SK-N-SH treated with all-trans-retinoic acid at 6 μM for 48 hours (cell line): ENCODE measurements at regions not wholly inside any gene's neighbourhood (a gene's known extent, or its start where the extent isn't known, plus 50 kb on each side); places are given as distances from the start of the nearest gene placed in this dataset.

Experiments
- ATAC-seq: fragments of 200-7000 bp; cut with Tn5 transposase; 3 replicates; pipeline ENCODE4 v1.9.1; 2020; ENCODE audit warnings: mild to moderate bottlenecking, moderate library complexity
- ARNTL ChIP-seq: fragments of 450-650 bp; formaldehyde crosslinking; IDR thresholded peaks from 2 replicates; pipeline ENCODE4 v1.5.0; 2020; ENCODE audit warnings: low read depth, mild to moderate bottlenecking, moderate library complexity, borderline replicate concordance
- BACH2 ChIP-seq: fragments of 250-450 bp; sonication (Bioruptor Pico); IDR thresholded peaks from 2 replicates; pipeline ENCODE4 v1.9.0; 2021; ENCODE audit warnings: mild to moderate bottlenecking, borderline replicate concordance
- CSDC2 ChIP-seq: fragments of 250-450 bp; sonication (Bioruptor Pico); IDR thresholded peaks from 2 replicates; pipeline ENCODE4 v1.5.0; 2020; ENCODE audit warnings: mild to moderate bottlenecking, moderate library complexity
- ESRRG ChIP-seq: fragments of 250-450 bp; sonication (Bioruptor Pico); IDR thresholded peaks from 2 replicates; pipeline ENCODE4 v1.6.1; 2021; ENCODE audit warnings: mild to moderate bottlenecking
- GLIS3 ChIP-seq: fragments of 250-450 bp; sonication (Bioruptor Pico); IDR thresholded peaks from 2 replicates; pipeline ENCODE4 v1.5.0; 2020; ENCODE audit warnings: mild to moderate bottlenecking, moderate library complexity
- ISL1 ChIP-seq: fragments of 250-450 bp; sonication (Bioruptor Pico); IDR thresholded peaks from 2 replicates; pipeline ENCODE4 v2.1.2; 2022; ENCODE audit warnings: mild to moderate bottlenecking, moderate library complexity
- OSR1 ChIP-seq: fragments of 250-450 bp; sonication (Bioruptor Pico); IDR thresholded peaks from 2 replicates; pipeline ENCODE4 v1.8.0; 2022; ENCODE audit warnings: moderate library complexity, mild to moderate bottlenecking, inconsistent platforms
- RARB ChIP-seq: fragments of 250-450 bp; sonication (Bioruptor Pico); IDR thresholded peaks from 2 replicates; pipeline ENCODE4 v1.8.0; 2021; ENCODE audit warnings: mild to moderate bottlenecking, moderate library complexity
- SNAI2 ChIP-seq: fragments of 250-450 bp; sonication (Bioruptor Pico); IDR thresholded peaks from 2 replicates; pipeline ENCODE4 v1.5.0; 2020; ENCODE audit warnings: mild to moderate bottlenecking, moderate library complexity
- TCF4 ChIP-seq: fragments of 250-450 bp; sonication (Bioruptor Pico); IDR thresholded peaks from 2 replicates; pipeline ENCODE4 v1.8.0; 2021; ENCODE audit warnings: mild to moderate bottlenecking, moderate library complexity, borderline replicate concordance
- TOX ChIP-seq: fragments of 250-450 bp; sonication (Bioruptor Pico); IDR thresholded peaks from 2 replicates; pipeline ENCODE4 v1.8.0; 2021; ENCODE audit warnings: mild to moderate bottlenecking, moderate library complexity, borderline replicate concordance
- ZC3H10 ChIP-seq: fragments of 250-450 bp; sonication (Bioruptor Pico); IDR thresholded peaks from 2 replicates; pipeline ENCODE4 v1.5.1; 2021; ENCODE audit warnings: mild to moderate bottlenecking, moderate library complexity
- ZFP3 ChIP-seq: fragments of 250-450 bp; sonication (Bioruptor Pico); IDR thresholded peaks from 2 replicates; pipeline ENCODE4 v1.5.0; 2020; ENCODE audit warnings: mild to moderate bottlenecking, moderate library complexity
- ZFP30 ChIP-seq: fragments of 450-650 bp; formaldehyde crosslinking; IDR thresholded peaks from 2 replicates; pipeline ENCODE4 v1.5.0; 2022; ENCODE audit warnings: mild to moderate bottlenecking, moderate library complexity
- ZNF565 ChIP-seq: fragments of 450-650 bp; formaldehyde crosslinking; conservative IDR thresholded peaks from 2 replicates; pipeline ENCODE4 v1.5.0; 2020; ENCODE audit warnings: low read depth, mild to moderate bottlenecking, moderate library complexity
- ZNF70 ChIP-seq: fragments of 450-650 bp; formaldehyde crosslinking; IDR thresholded peaks from 2 replicates; pipeline ENCODE4 v1.5.0; 2020; ENCODE audit warnings: mild to moderate bottlenecking, moderate library complexity
- ZNF8 ChIP-seq: fragments of 450-650 bp; formaldehyde crosslinking; IDR thresholded peaks from 2 replicates; pipeline ENCODE4 v1.5.0; 2020; ENCODE audit warnings: mild to moderate bottlenecking, moderate library complexity
- TF ChIP-seq, protein P1 (sequence below): fragments of 250-450 bp; sonication (Bioruptor Pico); IDR thresholded peaks from 2 replicates; pipeline ENCODE4 v1.8.0; 2020; ENCODE audit warnings: mild to moderate bottlenecking, moderate library complexity, borderline replicate concordance
- TF ChIP-seq, protein P2 (sequence below): fragments of 250-450 bp; sonication (Bioruptor Pico); IDR thresholded peaks from 2 replicates; pipeline ENCODE4 v1.8.0; 2021; ENCODE audit warnings: low read depth, mild to moderate bottlenecking, moderate library complexity, borderline replicate concordance
- TF ChIP-seq, protein P3 (sequence below): fragments of 250-450 bp; sonication (Bioruptor Pico); IDR thresholded peaks from 2 replicates; pipeline ENCODE4 v1.5.1; 2020; ENCODE audit warnings: low read depth, mild to moderate bottlenecking, moderate library complexity
- TF ChIP-seq, protein P4 (sequence below): fragments of 250-450 bp; sonication (Bioruptor Pico); IDR thresholded peaks from 2 replicates; pipeline ENCODE4 v1.5.0; 2020; ENCODE audit warnings: mild to moderate bottlenecking, moderate library complexity
- TF ChIP-seq, protein P5 (sequence below): fragments of 250-450 bp; sonication (Bioruptor Pico); IDR thresholded peaks from 2 replicates; pipeline ENCODE4 v1.5.1; 2021; ENCODE audit warnings: mild to moderate bottlenecking, moderate library complexity

DNA sequence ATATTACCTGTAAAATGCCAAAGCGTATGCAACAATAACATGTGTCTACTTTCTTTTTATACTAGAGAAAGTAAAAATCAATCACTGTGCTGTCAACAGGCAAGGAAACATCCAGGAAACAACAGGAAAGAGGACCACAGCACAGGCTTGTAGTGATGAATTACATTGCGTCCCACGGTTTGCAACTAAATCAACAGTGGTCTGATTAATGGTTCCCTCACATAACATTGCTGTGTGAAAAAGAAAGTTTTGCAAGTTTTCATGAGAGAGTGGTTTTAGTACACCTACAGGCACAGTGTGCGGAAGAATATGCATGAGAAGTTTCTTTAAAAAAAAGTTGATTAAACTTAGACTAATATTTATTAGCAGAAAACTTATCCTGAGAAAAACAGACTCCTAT, 329.5 kb upstream of the HSF2 start (continued):
- TF ChIP-seq, protein P1, sequence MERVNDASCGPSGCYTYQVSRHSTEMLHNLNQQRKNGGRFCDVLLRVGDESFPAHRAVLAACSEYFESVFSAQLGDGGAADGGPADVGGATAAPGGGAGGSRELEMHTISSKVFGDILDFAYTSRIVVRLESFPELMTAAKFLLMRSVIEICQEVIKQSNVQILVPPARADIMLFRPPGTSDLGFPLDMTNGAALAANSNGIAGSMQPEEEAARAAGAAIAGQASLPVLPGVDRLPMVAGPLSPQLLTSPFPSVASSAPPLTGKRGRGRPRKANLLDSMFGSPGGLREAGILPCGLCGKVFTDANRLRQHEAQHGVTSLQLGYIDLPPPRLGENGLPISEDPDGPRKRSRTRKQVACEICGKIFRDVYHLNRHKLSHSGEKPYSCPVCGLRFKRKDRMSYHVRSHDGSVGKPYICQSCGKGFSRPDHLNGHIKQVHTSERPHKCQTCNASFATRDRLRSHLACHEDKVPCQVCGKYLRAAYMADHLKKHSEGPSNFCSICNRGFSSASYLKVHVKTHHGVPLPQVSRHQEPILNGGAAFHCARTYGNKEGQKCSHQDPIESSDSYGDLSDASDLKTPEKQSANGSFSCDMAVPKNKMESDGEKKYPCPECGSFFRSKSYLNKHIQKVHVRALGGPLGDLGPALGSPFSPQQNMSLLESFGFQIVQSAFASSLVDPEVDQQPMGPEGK (CRISPR knock-in tag) = no peak
- TF ChIP-seq ZFP30 (no peak), ESRRG (CRISPR knock-in tag) (no peak), BACH2 (CRISPR knock-in tag) (no peak), CSDC2 (no peak), ZC3H10 (CRISPR knock-in tag) (no peak)

DNA sequence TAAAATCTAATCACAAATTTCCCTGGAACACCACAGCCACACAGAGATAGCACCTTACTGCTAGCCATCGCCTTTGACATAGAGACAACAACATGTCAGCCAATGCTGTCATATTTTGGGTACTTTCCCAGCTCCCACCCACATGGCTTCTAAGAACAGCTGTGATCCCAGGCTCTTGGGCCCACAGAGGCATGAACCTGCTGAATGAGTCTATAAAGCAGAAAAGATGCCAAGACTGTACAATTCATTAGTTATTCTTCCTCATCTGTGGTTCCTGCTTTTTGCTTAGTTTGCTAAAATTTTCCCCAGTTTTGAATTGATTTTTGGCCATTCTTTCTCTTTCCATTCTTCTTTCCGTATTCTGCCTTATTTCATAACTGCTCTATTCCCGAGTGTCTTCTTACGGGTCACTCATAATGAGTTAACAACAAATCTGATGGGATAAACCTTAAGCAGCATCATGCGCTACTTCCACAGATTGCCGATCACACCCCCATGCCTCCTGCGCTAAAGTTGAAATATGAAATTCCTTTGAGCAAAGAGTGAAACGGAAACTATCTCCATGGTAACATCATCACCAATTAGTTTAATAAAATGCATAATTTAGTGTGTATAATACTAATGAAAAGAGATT, 327.3 kb upstream of the HSF2 start:
- ATAC-seq = no peak

DNA sequence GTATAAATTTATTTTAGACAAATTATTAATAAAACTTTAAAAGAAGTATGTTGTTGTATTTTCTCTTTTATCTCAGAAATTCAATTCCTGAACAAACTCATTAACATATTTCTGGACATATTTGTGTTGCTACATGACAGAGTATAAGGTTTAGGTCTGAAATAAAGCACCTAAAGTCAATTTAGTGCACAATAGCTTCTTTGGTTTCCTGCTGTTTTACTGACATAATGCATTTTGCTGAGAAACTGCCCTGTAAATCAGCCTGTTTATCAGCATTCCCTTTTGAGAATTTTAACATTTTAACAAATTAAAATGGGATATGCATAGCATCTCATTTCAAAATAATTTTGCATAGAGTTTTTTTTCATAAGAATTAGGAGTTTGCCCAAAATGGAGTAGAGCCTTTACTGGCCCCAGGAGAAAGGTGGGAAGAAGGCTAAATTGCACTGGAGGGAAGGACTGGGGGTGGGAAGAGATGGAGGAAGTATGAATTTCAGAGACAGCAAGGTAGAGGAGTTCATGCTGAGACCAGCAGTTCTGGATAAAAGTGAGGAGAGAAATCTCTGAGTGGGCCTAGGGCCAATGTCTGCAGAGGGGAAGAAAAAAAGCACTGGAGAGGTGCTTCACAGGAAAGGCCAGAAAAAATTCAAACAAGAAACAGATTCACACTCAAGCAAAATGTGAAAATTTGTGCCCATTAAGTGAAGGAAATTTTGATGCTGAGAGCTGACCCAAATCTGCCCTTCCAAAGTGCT, 324.2 kb upstream of the HSF2 start:
- no peak for TF ChIP-seq TCF4 (CRISPR knock-in tag)
- TF ChIP-seq ISL1 (CRISPR knock-in tag) = no peak
- no peak for TF ChIP-seq CSDC2
- TF ChIP-seq TOX = no peak
- no peak for TF ChIP-seq ZNF8 (CRISPR knock-in tag)
- TF ChIP-seq, protein P2, sequence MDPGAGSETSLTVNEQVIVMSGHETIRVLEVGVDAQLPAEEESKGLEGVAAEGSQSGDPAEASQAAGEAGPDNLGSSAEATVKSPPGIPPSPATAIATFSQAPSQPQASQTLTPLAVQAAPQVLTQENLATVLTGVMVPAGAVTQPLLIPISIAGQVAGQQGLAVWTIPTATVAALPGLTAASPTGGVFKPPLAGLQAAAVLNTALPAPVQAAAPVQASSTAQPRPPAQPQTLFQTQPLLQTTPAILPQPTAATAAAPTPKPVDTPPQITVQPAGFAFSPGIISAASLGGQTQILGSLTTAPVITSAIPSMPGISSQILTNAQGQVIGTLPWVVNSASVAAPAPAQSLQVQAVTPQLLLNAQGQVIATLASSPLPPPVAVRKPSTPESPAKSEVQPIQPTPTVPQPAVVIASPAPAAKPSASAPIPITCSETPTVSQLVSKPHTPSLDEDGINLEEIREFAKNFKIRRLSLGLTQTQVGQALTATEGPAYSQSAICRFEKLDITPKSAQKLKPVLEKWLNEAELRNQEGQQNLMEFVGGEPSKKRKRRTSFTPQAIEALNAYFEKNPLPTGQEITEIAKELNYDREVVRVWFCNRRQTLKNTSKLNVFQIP (CRISPR knock-in tag) = no peak
- no peak for TF ChIP-seq BACH2 (CRISPR knock-in tag)
- TF ChIP-seq ESRRG (CRISPR knock-in tag) = no peak
- TF ChIP-seq, protein P3, sequence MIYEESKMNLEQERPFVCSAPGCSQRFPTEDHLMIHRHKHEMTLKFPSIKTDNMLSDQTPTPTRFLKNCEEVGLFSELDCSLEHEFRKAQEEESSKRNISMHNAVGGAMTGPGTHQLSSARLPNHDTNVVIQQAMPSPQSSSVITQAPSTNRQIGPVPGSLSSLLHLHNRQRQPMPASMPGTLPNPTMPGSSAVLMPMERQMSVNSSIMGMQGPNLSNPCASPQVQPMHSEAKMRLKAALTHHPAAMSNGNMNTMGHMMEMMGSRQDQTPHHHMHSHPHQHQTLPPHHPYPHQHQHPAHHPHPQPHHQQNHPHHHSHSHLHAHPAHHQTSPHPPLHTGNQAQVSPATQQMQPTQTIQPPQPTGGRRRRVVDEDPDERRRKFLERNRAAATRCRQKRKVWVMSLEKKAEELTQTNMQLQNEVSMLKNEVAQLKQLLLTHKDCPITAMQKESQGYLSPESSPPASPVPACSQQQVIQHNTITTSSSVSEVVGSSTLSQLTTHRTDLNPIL (CRISPR knock-in tag) = no peak
- TF ChIP-seq ZNF565 (CRISPR knock-in tag) = no peak
- no peak for TF ChIP-seq ZFP30
- TF ChIP-seq GLIS3 (CRISPR knock-in tag) = no peak
- no peak for TF ChIP-seq RARB (CRISPR knock-in tag)
- no peak for TF ChIP-seq SNAI2 (CRISPR knock-in tag)
- ATAC-seq = no peak

More for the DNA sequence above, 327.3 kb upstream of the HSF2 start:
- TF ChIP-seq ZNF8 (CRISPR knock-in tag) (no peak), ISL1 (CRISPR knock-in tag) (no peak), ZFP3 (CRISPR knock-in tag) (no peak), CSDC2 (no peak), ZFP30 (no peak), OSR1 (CRISPR knock-in tag) (no peak), ZNF565 (CRISPR knock-in tag) (no peak), ZNF70 (no peak), BACH2 (CRISPR knock-in tag) (no peak), ARNTL (CRISPR knock-in tag) (no peak)
- TF ChIP-seq, protein P4, sequence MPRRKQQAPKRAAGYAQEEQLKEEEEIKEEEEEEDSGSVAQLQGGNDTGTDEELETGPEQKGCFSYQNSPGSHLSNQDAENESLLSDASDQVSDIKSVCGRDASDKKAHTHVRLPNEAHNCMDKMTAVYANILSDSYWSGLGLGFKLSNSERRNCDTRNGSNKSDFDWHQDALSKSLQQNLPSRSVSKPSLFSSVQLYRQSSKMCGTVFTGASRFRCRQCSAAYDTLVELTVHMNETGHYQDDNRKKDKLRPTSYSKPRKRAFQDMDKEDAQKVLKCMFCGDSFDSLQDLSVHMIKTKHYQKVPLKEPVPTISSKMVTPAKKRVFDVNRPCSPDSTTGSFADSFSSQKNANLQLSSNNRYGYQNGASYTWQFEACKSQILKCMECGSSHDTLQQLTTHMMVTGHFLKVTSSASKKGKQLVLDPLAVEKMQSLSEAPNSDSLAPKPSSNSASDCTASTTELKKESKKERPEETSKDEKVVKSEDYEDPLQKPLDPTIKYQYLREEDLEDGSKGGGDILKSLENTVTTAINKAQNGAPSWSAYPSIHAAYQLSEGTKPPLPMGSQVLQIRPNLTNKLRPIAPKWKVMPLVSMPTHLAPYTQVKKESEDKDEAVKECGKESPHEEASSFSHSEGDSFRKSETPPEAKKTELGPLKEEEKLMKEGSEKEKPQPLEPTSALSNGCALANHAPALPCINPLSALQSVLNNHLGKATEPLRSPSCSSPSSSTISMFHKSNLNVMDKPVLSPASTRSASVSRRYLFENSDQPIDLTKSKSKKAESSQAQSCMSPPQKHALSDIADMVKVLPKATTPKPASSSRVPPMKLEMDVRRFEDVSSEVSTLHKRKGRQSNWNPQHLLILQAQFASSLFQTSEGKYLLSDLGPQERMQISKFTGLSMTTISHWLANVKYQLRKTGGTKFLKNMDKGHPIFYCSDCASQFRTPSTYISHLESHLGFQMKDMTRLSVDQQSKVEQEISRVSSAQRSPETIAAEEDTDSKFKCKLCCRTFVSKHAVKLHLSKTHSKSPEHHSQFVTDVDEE (CRISPR knock-in tag) = no peak
- TF ChIP-seq, protein P5, sequence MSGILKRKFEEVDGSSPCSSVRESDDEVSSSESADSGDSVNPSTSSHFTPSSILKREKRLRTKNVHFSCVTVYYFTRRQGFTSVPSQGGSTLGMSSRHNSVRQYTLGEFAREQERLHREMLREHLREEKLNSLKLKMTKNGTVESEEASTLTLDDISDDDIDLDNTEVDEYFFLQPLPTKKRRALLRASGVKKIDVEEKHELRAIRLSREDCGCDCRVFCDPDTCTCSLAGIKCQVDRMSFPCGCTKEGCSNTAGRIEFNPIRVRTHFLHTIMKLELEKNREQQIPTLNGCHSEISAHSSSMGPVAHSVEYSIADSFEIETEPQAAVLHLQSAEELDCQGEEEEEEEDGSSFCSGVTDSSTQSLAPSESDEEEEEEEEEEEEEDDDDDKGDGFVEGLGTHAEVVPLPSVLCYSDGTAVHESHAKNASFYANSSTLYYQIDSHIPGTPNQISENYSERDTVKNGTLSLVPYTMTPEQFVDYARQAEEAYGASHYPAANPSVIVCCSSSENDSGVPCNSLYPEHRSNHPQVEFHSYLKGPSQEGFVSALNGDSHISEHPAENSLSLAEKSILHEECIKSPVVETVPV (CRISPR knock-in tag) = no peak
